GM19467 (cell line): ENCODE measurements at regions not wholly inside any gene's neighbourhood (a gene's known extent, or its start where the extent isn't known, plus 50 kb on each side); places are given as distances from the start of the nearest gene placed in this dataset.

Experiments used
- ATAC-seq: cut with Tn5 transposase; IDR thresholded peaks from one replicate; pipeline ENCODE4 v1.9.1; 2021; ENCODE audit warnings: mild to moderate bottlenecking, moderate library complexity; ENCODE audit not compliant: unreplicated experiment

GRCh38 chr6:103255132-103255531 lies 1604.6 kb downstream of the HACE1 start:
- no peak for ATAC-seq

DNA sequence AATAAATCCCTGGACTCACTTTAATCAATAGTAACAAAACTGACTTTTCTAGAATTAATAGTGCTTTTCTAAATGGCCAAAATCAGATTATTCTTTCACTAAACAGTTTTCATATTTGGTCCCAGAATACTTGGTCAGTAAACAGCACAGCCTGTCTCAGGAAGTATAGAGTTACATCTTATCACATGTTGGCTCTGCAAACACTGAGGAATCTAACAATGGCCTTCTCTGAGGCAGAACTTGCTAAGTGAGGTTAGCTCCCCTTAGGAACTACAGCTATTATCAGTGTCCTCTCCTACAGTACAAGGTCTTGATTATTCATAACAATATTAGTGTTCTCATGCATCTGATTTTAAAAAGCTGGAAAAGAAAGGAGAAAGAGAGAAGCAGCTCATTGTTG lies 1622.8 kb downstream of the HACE1 start:
- ATAC-seq, result no peak

GRCh38 chr6:103231181-103231580 lies 1628.5 kb downstream of the HACE1 start:
- no peak for ATAC-seq

DNA sequence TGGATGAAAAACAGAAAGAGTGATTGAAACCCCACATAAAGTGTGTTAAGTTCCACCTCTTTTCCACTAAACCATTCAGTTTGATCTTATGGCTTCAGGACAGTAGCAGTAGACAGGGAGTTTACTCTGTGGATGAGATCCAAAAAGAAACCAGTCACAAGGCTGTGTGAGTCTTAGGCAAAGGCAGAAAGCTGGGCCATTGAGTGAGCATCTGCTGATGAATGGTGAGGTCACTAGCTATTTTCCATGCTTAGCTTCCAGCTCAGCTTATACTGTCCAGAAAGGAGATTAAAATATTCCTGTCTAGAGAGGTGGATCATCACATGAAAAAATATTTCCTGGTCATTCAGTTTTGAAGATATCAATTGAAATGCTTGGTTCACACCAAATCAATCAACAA lies 1643.9 kb downstream of the HACE1 start:
- no peak for ATAC-seq

- ATAC-seq, result no peak
Measured at GRCh38 chr6:103210686-103211085, 1649.0 kb downstream of the HACE1 start.

GRCh38 chr6:103198386-103198785 lies 1661.3 kb downstream of the HACE1 start:
- no peak for ATAC-seq

GRCh38 chr6:103193413-103193812 lies 1666.3 kb downstream of the HACE1 start:
- ATAC-seq, result no peak

DNA sequence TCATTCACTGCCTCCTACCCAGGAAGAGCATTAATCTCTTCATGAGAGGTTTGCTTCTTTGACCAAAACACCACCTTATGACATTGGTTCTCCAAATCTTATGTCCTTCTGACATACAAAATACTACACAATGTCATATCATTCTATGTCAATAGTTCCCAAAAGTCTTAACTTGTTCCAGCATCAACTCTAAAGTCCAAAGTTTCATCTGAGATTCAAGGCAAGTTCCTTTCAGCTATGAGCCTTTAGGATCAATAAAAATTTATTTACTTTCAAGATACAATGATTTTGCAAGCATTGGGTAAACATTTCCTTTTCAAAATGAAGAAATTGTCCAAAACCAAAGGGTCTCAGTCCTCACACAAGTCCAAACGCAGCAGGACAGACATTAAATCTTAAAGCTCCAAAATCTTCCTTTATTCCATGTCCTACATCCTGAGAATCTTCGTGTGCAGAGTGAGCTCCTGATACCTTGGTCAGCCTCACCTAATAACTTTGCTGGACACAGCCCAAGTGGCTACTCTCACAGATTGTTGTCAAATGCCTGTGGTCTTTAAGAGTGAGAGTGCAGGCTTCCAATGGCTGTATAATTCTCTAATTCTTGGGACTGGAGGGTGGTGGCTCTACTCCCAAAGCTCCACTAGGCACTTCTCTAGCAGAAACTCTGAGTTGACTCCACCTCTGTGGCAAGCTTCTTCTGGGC lies 1668.2 kb downstream of the HACE1 start:
- no peak for ATAC-seq

- no peak for ATAC-seq
Measured at GRCh38 chr6:103184776-103185175, 1674.9 kb downstream of the HACE1 start.

DNA sequence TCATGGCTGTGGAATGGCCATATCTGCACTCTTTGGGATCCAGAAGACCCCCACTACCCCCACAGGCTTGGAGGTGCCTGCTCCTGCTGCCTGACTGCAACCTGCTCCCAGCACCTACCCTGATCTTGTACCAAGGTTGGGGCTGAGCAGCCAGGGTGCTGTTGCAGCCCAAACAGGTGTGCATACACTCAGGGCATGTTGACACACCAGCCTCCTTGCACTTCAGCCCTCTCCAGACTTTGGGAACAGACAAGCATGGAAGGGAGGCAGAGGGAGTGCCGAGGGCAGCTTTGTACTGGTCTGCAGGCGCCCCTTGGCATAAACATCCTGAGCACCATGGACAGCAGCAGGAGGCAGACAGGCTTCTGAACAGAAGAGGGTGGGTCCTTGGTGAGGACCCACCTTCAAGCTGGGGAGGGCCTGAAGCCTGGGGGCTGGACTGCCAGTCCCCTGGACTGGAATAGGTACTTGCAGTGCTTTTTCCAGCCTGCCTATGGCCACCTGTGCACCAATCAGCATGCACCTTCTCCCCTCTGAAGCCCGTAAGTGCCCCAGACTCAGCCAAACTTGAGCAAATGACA lies 1675.8 kb downstream of the HACE1 start:
- no peak for ATAC-seq

GRCh38 chr6:103178193-103178592 lies 1681.5 kb downstream of the HACE1 start:
- no peak for ATAC-seq

- ATAC-seq, result no peak
Measured at GRCh38 chr6:103177791-103178190, 1681.9 kb downstream of the HACE1 start.

DNA sequence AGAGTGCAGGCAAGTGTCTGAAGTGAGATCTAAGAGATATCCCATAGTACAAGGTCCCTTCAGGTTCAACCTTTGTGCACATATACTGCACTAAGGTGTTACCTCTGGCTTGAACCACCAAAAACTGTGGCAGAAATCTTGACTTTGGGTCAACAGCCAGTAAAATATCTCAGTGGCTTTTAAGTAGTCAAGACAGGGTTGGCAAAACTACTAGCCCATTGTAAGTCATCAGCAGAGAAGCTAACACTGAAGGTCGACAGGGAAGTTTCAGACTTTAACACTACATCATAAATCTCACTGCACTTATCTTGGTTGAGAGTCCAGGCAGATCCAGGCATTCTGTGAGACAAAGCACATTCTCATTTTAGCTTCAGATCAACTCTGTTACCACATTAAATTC lies 1684.7 kb downstream of the HACE1 start:
- no peak for ATAC-seq

- no peak for ATAC-seq
Measured at GRCh38 chr6:103167345-103168071, 1692.2 kb downstream of the HACE1 start.

DNA sequence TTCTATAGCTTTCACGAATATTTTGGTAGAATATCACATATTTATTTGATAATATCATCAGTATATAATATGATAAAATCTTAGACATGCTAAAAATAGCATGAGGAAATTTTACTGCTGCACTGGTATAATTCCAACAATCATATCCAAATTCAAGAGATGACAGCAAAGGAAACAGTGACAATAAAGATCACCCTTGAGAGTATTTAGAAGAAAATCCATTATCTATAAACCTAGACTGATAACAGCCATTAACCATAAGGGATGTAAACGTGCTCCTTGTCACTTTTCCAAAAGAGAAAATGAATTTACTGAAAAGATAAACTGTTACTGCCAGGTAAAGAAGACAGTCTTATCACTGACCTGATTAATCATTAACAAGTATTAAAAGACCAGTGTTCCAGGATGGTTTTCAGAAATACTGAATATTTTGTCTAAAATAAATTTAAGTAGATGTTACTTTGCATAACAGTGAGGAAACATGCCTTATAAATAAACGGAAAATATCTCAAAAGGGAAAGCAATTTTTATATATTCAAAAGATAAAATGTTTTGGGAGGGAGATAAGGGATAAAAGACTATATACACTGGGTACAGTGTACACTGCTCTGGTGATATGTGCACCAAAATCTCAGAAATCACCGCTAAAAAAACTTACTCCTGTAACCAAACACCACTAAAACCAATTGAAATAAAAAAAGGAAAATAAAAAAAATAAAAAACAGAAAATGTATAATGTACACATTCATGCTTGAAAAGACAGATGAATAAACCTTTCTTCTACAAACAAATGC lies 1704.7 kb downstream of the HACE1 start:
- no peak for ATAC-seq

DNA sequence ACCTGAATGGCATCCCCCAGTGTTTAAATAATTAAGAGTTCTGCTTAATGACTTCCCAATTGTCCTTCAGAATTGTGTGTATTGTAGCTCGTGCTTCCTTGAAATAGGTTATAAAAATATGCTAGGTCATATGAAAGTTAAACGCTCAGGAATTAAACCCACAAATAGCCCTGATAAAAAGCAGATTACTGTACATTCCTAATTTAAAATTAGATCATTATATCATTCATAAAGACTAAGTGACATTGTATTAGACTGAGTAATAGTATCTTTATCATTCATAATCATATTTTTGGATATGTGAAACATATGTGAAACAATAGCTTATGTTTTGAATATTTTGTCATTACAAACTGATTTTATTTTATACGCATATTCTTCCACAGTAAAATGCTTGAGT lies 1706.7 kb downstream of the HACE1 start:
- no peak for ATAC-seq

DNA sequence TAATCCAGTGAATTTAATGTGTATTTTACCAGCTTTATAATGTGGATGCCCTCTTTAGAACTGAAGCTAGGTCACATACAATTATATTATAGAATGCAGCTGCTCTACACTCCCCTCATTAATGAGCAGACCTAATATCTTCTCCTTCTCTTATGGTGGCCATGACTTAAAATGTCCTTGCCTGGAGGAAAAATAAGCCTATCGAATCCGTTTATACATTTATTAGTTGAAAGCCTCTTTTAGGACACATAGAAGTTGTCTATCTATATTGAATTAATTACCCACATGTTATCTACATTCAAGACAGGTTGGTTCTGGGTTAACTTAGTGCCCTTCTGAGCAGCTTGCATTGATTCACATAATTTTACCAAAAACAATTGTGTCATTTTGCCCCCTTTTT lies 1716.8 kb downstream of the HACE1 start:
- no peak for ATAC-seq

- no peak for ATAC-seq
Measured at GRCh38 chr6:103140308-103141027, 1719.3 kb downstream of the HACE1 start.

DNA sequence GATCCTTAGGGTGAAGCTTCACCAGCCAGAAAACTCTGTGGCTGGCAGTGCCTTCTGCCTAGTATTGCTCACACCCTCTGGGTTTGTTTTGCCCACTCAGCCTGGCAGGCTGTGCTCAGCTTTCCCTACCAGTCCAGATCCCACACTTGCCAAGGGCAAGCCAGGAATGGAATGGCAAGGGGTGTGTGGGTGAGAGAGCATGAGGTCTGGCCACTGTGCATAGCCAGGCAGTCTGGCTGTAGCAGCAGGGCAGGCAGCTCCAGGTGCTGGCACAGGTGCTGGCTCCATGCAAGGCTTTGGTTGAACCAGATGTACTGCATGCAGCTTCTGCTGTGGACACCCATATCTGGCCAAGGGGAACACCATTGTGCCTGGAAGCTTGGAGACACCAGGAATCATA lies 1720.3 kb downstream of the HACE1 start:
- ATAC-seq, result no peak

DNA sequence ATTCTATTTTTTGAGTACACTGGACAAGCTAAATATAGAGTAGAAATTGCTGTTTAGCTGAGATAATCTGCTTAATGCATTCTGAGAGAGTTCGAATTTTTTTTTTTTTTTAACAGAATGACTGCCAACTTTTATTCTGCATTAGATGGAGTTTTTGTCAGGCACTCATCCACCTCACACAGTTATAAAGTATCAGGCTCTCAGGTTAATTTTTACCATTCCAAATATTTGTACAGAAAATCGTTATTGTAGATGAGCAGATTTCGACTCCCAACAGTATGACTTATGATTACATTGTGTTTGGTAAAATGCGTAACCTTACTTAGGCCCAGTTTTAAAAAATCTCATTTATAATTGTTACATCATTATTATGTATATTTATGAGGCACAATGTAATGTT lies 1731.0 kb downstream of the GRIK2 start:
- ATAC-seq, result no peak
